GM12891 (cell line): ENCODE measurements at regions not wholly inside any gene's neighbourhood (a gene's known extent, or its start where the extent isn't known, plus 50 kb on each side); places are given as distances from the start of the nearest gene placed in this dataset.

Source experiments
- POLR2A ChIP-seq: IDR thresholded peaks from 2 replicates; pipeline ENCODE4 v1.6.1; 2011; ENCODE audit warnings: low read depth, low read length, control low read depth
- TAF1 ChIP-seq: IDR thresholded peaks from 2 replicates; pipeline ENCODE4 v1.6.1; 2011; ENCODE audit warnings: low read depth, low read length, control low read depth

GRCh38 chr6:12538881-12539357, 177.6 kb upstream of the PHACTR1 start:
- TF ChIP-seq TAF1 (no peak), POLR2A (no peak)
